HL-60 (cell line): ENCODE measurements at regions not wholly inside any gene's neighbourhood (a gene's known extent, or its start where the extent isn't known, plus 50 kb on each side); places are given as distances from the start of the nearest gene placed in this dataset.

Experiments
- DNase-seq, 2 experiments: peaks; one replicate each; pipeline ENCODE4 v3.0.0-alpha.2; 2010 to 2020; ENCODE audit warnings: low read depth in 1 of 2, low spot score in 1 of 2
- H3K27ac ChIP-seq: fragments of 250-450 bp; sonication (Bioruptor Pico); replicated peaks from 2 replicates; pipeline ENCODE4 v1.5.1; 2020; ENCODE audit warnings: mild to moderate bottlenecking, moderate library complexity
- H3K27me3 ChIP-seq: fragments of 250-450 bp; sonication (Bioruptor Pico); 2 replicates; pipeline ENCODE4 v1.5.1; 2021; ENCODE audit warnings: mild to moderate bottlenecking, moderate library complexity; ENCODE audit not compliant: insufficient read depth, poor library complexity, severe bottlenecking
- H3K4me3 ChIP-seq: replicated peaks from 2 replicates; pipeline ENCODE4 v1.5.1; 2011; ENCODE audit warnings: mild to moderate bottlenecking, control low read depth, low read length; ENCODE audit not compliant: insufficient read depth
- GABPA ChIP-seq: IDR thresholded peaks from 2 replicates; pipeline ENCODE4 v1.6.1; 2012; ENCODE audit warnings: low read depth
- POLR2AphosphoS5 ChIP-seq: IDR thresholded peaks from 2 replicates; pipeline ENCODE4 v1.6.1; 2012; ENCODE audit warnings: low read depth
- SPI1 ChIP-seq: IDR thresholded peaks from 2 replicates; pipeline ENCODE4 v1.6.1; 2012; ENCODE audit warnings: low read depth, mild to moderate bottlenecking, borderline replicate concordance
- TF ChIP-seq, protein P1 (sequence below): IDR thresholded peaks from 2 replicates; pipeline ENCODE4 v1.6.1; 2012; ENCODE audit warnings: low read depth; ENCODE audit not compliant: insufficient replicate concordance
- TF ChIP-seq, protein P2 (sequence below): IDR thresholded peaks from one replicate; pipeline ENCODE4 v1.5.1; 2011; ENCODE audit warnings: low read length, control low read depth, inconsistent platforms; ENCODE audit not compliant: insufficient read depth

DNA sequence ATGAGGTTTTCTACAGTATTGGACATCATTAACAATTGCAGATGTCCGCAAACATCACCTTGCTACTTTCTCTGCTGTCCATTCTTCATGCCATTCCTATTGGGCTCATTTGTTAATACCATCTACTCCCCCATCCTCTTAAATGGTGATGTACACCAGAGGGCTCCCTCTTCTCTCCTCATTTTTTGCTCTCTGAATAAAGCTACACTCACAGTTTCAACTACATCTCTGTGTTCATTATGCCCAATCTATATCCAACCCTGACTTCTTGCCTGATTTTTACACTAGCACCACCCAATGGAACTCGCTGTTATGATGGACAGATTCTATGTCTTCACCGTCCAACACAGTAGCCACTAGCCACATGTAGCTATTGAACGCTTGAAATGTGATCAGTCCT lies 288.1 kb upstream of the ID4 start:
- no peaks in the 10 kb centered on the region for H3K27me3 ChIP-seq
- DNase-seq: no peak
- TF ChIP-seq GABPA (no peak), SPI1 (no peak), POLR2AphosphoS5 (no peak)
- TF ChIP-seq, protein P1, sequence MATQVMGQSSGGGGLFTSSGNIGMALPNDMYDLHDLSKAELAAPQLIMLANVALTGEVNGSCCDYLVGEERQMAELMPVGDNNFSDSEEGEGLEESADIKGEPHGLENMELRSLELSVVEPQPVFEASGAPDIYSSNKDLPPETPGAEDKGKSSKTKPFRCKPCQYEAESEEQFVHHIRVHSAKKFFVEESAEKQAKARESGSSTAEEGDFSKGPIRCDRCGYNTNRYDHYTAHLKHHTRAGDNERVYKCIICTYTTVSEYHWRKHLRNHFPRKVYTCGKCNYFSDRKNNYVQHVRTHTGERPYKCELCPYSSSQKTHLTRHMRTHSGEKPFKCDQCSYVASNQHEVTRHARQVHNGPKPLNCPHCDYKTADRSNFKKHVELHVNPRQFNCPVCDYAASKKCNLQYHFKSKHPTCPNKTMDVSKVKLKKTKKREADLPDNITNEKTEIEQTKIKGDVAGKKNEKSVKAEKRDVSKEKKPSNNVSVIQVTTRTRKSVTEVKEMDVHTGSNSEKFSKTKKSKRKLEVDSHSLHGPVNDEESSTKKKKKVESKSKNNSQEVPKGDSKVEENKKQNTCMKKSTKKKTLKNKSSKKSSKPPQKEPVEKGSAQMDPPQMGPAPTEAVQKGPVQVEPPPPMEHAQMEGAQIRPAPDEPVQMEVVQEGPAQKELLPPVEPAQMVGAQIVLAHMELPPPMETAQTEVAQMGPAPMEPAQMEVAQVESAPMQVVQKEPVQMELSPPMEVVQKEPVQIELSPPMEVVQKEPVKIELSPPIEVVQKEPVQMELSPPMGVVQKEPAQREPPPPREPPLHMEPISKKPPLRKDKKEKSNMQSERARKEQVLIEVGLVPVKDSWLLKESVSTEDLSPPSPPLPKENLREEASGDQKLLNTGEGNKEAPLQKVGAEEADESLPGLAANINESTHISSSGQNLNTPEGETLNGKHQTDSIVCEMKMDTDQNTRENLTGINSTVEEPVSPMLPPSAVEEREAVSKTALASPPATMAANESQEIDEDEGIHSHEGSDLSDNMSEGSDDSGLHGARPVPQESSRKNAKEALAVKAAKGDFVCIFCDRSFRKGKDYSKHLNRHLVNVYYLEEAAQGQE: no peak
- TF ChIP-seq, protein P2, sequence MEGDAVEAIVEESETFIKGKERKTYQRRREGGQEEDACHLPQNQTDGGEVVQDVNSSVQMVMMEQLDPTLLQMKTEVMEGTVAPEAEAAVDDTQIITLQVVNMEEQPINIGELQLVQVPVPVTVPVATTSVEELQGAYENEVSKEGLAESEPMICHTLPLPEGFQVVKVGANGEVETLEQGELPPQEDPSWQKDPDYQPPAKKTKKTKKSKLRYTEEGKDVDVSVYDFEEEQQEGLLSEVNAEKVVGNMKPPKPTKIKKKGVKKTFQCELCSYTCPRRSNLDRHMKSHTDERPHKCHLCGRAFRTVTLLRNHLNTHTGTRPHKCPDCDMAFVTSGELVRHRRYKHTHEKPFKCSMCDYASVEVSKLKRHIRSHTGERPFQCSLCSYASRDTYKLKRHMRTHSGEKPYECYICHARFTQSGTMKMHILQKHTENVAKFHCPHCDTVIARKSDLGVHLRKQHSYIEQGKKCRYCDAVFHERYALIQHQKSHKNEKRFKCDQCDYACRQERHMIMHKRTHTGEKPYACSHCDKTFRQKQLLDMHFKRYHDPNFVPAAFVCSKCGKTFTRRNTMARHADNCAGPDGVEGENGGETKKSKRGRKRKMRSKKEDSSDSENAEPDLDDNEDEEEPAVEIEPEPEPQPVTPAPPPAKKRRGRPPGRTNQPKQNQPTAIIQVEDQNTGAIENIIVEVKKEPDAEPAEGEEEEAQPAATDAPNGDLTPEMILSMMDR: no peak
- H3K4me3 ChIP-seq: no peak overlapping the region
- no peak overlapping the region for H3K27ac ChIP-seq

DNA sequence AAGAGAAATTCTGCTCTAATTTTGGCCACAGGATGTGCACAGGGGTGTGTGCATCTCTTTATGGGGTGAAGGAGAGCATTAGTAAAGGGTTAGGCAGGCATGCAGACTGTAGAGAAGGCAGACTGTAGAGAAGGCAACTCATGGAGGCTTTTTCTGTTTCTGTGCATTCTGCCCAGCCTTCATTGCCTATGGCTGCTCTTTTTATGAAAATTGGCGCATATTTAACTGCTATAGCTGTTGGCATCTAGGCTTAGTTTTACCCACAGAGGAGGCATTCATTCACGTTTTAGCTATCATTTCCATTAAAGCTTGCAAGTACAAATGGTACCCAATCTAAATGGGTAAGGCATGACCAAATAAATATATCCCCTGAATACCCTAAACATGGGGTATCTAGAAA lies 286.8 kb upstream of the ID4 start:
- TF ChIP-seq, protein P1: no peak
- TF ChIP-seq SPI1 (no peak), POLR2AphosphoS5 (no peak), GABPA (no peak)
- TF ChIP-seq, protein P2: no peak
- no peak overlapping the region for H3K27ac ChIP-seq
- H3K4me3 ChIP-seq: no peak overlapping the region
- H3K27me3 ChIP-seq: no peaks in the 10 kb centered on the region
- no peak for DNase-seq

DNA sequence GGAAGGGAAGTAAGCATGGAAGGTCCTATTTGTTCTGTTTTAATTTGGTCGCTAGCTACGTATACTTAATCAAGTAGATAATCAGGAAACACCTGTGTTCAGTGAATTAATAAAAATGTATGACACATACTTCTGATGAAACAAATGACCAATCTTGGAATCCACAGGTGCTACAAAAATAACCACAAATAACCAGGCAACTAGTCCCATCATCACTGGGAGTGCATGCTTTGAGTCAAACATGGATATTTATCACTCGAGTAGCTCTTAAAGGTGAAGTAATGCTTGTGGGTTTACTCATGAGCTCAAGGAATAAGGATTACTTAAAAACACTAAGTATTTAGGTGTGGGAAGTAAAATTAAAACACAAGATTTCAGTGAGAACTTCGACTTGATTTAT lies 285.6 kb upstream of the ID4 start:
- Histone ChIP-seq H3K4me3 (no peak overlapping the region), H3K27me3 (no peaks in the 10 kb centered on the region), H3K27ac (no peak overlapping the region)
- no peak for DNase-seq
- TF ChIP-seq, protein P1: no peak

DNA sequence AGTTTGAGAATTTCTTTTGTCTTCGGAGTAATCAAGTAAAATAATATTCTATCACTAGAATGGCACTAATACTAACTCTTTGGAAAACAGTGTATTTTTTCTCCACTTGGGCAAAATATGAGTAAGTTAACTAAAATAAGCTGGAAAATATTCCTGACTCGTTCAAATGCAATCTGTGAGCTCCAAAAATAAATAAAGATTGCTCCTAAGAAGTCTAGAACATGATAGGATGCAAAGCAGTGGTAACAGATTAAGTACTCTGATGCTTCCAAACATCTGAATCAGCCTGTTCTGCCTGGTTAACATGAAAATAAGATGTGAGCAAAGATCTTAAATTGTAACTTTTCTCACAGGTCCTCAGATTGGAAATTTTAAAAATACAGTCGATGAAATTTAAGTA lies 285.1 kb upstream of the ID4 start:
- no peaks in the 10 kb centered on the region for H3K27me3 ChIP-seq
- H3K27ac ChIP-seq: no peak overlapping the region
- H3K4me3 ChIP-seq: no peak overlapping the region
- TF ChIP-seq, protein P1: no peak
- TF ChIP-seq, protein P2: no peak
- TF ChIP-seq POLR2AphosphoS5: no peak
- no peak for TF ChIP-seq SPI1
- TF ChIP-seq GABPA: no peak
- DNase-seq: no peak
